Neural cell (in vitro differentiated cells): ENCODE measurements at regions not wholly inside any gene's neighbourhood (a gene's known extent, or its start where the extent isn't known, plus 50 kb on each side); places are given as distances from the start of the nearest gene placed in this dataset.

Experiments used
- H2AFZ ChIP-seq: fragments of 200-600, 300-800 bp; sonication (generic), shearing (Covaris generic); 2 replicates; pipeline ENCODE4 v1.6.0; 2014; ENCODE audit warnings: low read depth, mild to moderate bottlenecking, antibody characterized with exemption, low read length, moderate library complexity
- H3F3A ChIP-seq: fragments of 200-600 bp; shearing (Covaris generic); 2 replicates; pipeline ENCODE4 v1.6.1; 2016; ENCODE audit warnings: mild to moderate bottlenecking, moderate library complexity, mixed read lengths, antibody characterized with exemption, low read length; ENCODE audit not compliant: insufficient read depth, poor library complexity, severe bottlenecking
- H3K27ac ChIP-seq: fragments of 200-600, 300-800 bp; sonication (generic), shearing (Covaris generic); 2 replicates; pipeline ENCODE4 v1.5.1; 2014; ENCODE audit warnings: mild to moderate bottlenecking, low read length, moderate library complexity
- H3K27me3 ChIP-seq: fragments of 300-800, 200-600 bp; sonication (generic), shearing (Covaris generic); 2 replicates; pipeline ENCODE4 v1.6.0; 2014; ENCODE audit warnings: mild to moderate bottlenecking, low read depth, low read length, moderate library complexity; ENCODE audit not compliant: insufficient read depth
- H3K36me3 ChIP-seq: fragments of 300-800, 200-600 bp; sonication (generic), shearing (Covaris generic); 2 replicates; pipeline ENCODE4 v1.5.1; 2014; ENCODE audit warnings: mild to moderate bottlenecking, antibody characterized with exemption, low read length, moderate library complexity; ENCODE audit not compliant: insufficient read depth
- H3K4me2 ChIP-seq: fragments of 300-800, 200-600 bp; sonication (generic), shearing (Covaris generic); 2 replicates; pipeline ENCODE4 v1.6.0; 2014; ENCODE audit warnings: mild to moderate bottlenecking, low read length
- H3K4me3 ChIP-seq: fragments of 300-800, 200-600 bp; sonication (generic), shearing (Covaris generic); 2 replicates; pipeline ENCODE4 v1.5.1; 2014; ENCODE audit warnings: mild to moderate bottlenecking, low read length, moderate library complexity
- H3K79me2 ChIP-seq: fragments of 200-600 bp; shearing (Covaris generic); replicated peaks from 2 replicates; pipeline ENCODE4 v1.6.0; 2014; ENCODE audit warnings: mild to moderate bottlenecking, low read length, moderate library complexity; ENCODE audit not compliant: insufficient read depth
- H3K9ac ChIP-seq: fragments of 300-800, 200-600 bp; sonication (generic), shearing (Covaris generic); 2 replicates; pipeline ENCODE4 v1.6.1; 2016; ENCODE audit warnings: mild to moderate bottlenecking, low read length, mixed read lengths
- H3K9me2 ChIP-seq: fragments of 200-600 bp; shearing (Covaris generic); 2 replicates; pipeline ENCODE4 v1.6.1; 2016; ENCODE audit warnings: mild to moderate bottlenecking, low read length, mixed read lengths; ENCODE audit not compliant: insufficient read depth
- H3K9me3 ChIP-seq: fragments of 200-600, 300-800 bp; sonication (generic), shearing (Covaris generic); 2 replicates; pipeline ENCODE4 v1.6.1; 2016; ENCODE audit warnings: mild to moderate bottlenecking, mixed run types, low read length, moderate library complexity, mixed read lengths
- H4K20me1 ChIP-seq: fragments of 200-600 bp; shearing (Covaris generic); 2 replicates; pipeline ENCODE4 v1.6.1; 2016; ENCODE audit warnings: mild to moderate bottlenecking, mixed run types; ENCODE audit not compliant: insufficient read depth
- CTCF ChIP-seq: fragments of 450-650 bp; IDR thresholded peaks from 2 replicates; pipeline ENCODE4 v1.5.1; 2014; ENCODE audit warnings: antibody characterized with exemption, mild to moderate bottlenecking, moderate library complexity; ENCODE audit not compliant: poor library complexity, severe bottlenecking
- EP300 ChIP-seq: fragments of 450-650 bp; conservative IDR thresholded peaks from 2 replicates; pipeline ENCODE4 v1.6.1; 2014; ENCODE audit warnings: antibody characterized with exemption, mild to moderate bottlenecking, moderate library complexity; ENCODE audit not compliant: poor library complexity, severe bottlenecking
- EZH2 ChIP-seq: fragments of 200-600, 300-800 bp; shearing (Covaris generic), sonication (generic); IDR thresholded peaks from 2 replicates; pipeline ENCODE4 v1.6.1; 2014; ENCODE audit warnings: antibody characterized with exemption, low read length, borderline replicate concordance, mild to moderate bottlenecking; ENCODE audit not compliant: insufficient read depth, poor library complexity, severe bottlenecking
- MXI1 ChIP-seq: fragments of 450-650 bp; conservative IDR thresholded peaks from 2 replicates; pipeline ENCODE4 v1.6.1; 2014; ENCODE audit warnings: antibody characterized with exemption, mild to moderate bottlenecking; ENCODE audit not compliant: poor library complexity, severe bottlenecking
- POLR2AphosphoS5 ChIP-seq: IDR thresholded peaks from 2 replicates; pipeline ENCODE4 v1.6.1; 2012
- RAD21 ChIP-seq: fragments of 450-650 bp; conservative IDR thresholded peaks from 2 replicates; pipeline ENCODE4 v1.6.1; 2014; ENCODE audit warnings: antibody characterized with exemption, mild to moderate bottlenecking, moderate library complexity
- REST ChIP-seq: IDR thresholded peaks from 2 replicates; pipeline ENCODE4 v1.6.1; 2012; ENCODE audit warnings: borderline replicate concordance
- SMC3 ChIP-seq: fragments of 450-650 bp; conservative IDR thresholded peaks from 2 replicates; pipeline ENCODE4 v1.6.1; 2014; ENCODE audit warnings: antibody characterized with exemption, mild to moderate bottlenecking, moderate library complexity; ENCODE audit not compliant: poor library complexity
- TAF1 ChIP-seq: IDR thresholded peaks from 2 replicates; pipeline ENCODE4 v1.6.1; 2012; ENCODE audit warnings: low read depth

- no peaks in the 10 kb centered on the region for H4K20me1 ChIP-seq
- TF ChIP-seq RAD21, result no peak
Observed at GRCh38 chr7:66418537-66418936, 210.1 kb upstream of the KCTD7 start.

GRCh38 chr7:66419210-66419609, 209.5 kb upstream of the KCTD7 start:
- Histone ChIP-seq H2AFZ (no peak overlapping the region), H3K4me3 (no peak overlapping the region), H3K4me2 (no peak overlapping the region), H3K9me3 (no peaks in the 10 kb centered on the region), H4K20me1 (no peaks in the 10 kb centered on the region), H3K27me3 (no peaks in the 10 kb centered on the region), H3F3A (no peaks in the 10 kb centered on the region), H3K9me2 (no peaks in the 10 kb centered on the region), H3K79me2 (no peaks in the 10 kb centered on the region), H3K27ac (no peak overlapping the region), H3K36me3 (no peaks in the 10 kb centered on the region), H3K9ac (no peak overlapping the region)
- no peak for TF ChIP-seq TAF1
- TF ChIP-seq RAD21, result no peak
- TF ChIP-seq EZH2, result no peak
- no peak for TF ChIP-seq MXI1
- no peak for TF ChIP-seq REST
- TF ChIP-seq SMC3, result no peak
- no peak for TF ChIP-seq EP300
- no peak for TF ChIP-seq CTCF
- no peak for TF ChIP-seq POLR2AphosphoS5

More at GRCh38 chr7:66418537-66418936, 210.1 kb upstream of the KCTD7 start:
- H2AFZ ChIP-seq, result no peak overlapping the region
- no peaks in the 10 kb centered on the region for H3K79me2 ChIP-seq
- no peak overlapping the region for H3K4me3 ChIP-seq
- H3K9ac ChIP-seq, result no peak overlapping the region
- H3K27me3 ChIP-seq, result no peaks in the 10 kb centered on the region
- H3K4me2 ChIP-seq, result no peak overlapping the region
- no peaks in the 10 kb centered on the region for H3K9me3 ChIP-seq
- H3K36me3 ChIP-seq, result no peaks in the 10 kb centered on the region
- H3F3A ChIP-seq, result no peaks in the 10 kb centered on the region
- H3K9me2 ChIP-seq, result no peaks in the 10 kb centered on the region
- H3K27ac ChIP-seq, result no peak overlapping the region

GRCh38 chr7:66421830-66422475, 206.7 kb upstream of the KCTD7 start:
- Histone ChIP-seq H3K4me3 (no peak overlapping the region), H3K27ac (no peak overlapping the region), H3F3A (no peaks in the 10 kb centered on the region), H3K27me3 (no peaks in the 10 kb centered on the region), H3K9ac (no peak overlapping the region), H3K4me2 (no peak overlapping the region), H3K9me3 (no peaks in the 10 kb centered on the region), H3K36me3 (no peaks in the 10 kb centered on the region), H3K9me2 (no peaks in the 10 kb centered on the region), H4K20me1 (no peaks in the 10 kb centered on the region), H3K79me2 (no peaks in the 10 kb centered on the region), H2AFZ (no peak overlapping the region)
- TF ChIP-seq POLR2AphosphoS5 (no peak), CTCF (no peak), TAF1 (no peak), RAD21 (no peak), REST (no peak), EP300 (no peak), SMC3 (no peak)
